ENCODE measurements at regions not wholly inside any gene's neighbourhood (a gene's known extent, or its start where the extent isn't known, plus 50 kb on each side); places are given as distances from the start of the nearest gene placed in this dataset.

GRCh38 chr18:51724790-51725721, 527.6 kb upstream of the MEX3C start:
- DNase-seq (ENCODE audit: low spot score): no peak

DNA sequence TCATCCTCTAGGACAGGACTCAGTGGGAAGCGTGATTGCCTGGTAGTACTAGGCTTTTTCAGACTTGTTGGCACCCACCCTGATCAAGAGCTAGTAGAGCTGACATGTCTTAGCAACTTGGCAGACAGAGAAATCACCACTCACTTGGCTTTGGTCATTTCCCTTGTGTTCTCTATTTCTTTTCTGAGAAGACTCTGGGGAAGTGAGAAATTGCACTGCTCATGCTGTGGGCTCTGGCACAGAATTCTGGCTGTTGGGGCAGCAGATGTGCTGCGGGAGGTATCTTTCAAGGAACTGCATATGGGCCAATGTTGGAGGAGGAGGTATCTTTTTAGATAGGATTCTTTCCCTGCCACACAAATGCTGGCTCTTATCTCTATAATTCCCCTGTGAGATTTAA, 529.1 kb upstream of the MEX3C start:
- DNase-seq (ENCODE audit: low spot score): no peak

DNA sequence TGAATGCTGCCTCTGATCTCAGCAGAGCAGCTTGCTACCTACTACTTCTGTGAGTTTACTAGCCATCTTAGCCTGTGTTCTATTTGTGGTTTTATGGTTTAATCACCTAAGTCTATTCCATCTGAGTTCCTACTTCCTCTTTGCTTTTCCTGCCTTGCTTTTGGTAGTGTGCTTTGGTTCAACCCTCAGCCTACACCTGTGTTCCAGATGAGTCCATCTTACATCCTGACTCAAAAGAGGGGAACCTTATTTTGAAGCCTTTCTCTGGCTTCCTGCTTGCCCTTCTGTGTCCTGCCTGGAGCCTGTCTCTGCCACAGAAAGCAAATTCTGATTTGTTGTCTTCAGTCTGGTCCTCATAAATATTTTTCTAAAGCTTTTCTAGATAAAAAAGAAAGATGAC, 530.3 kb upstream of the MEX3C start:
- DNase-seq (ENCODE audit: low spot score): no peak

GRCh38 chr18:51731070-51731469, 533.6 kb upstream of the MEX3C start:
- DNase-seq (ENCODE audit: low spot score): no peak

DNA sequence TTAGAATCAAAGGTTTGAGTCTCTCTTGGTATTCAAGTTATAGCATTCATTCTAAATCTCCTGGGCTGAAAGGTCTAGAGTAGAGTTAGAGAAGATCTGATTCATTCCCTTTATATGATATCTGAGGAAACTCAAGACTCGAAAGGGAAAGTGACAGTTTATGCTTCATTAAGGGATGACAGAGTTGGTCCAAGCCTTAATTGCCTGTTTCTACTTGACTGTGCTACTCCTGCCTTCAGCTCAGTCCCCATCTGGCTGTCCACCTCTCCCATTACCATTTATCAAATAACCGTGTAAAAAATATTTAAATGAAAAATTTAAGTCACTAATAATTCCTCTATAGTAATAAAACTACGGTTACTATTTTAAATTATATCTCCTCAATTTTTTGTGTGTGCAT, 537.1 kb upstream of the MEX3C start:
- DNase-seq (ENCODE audit: low spot score): no peak

DNA sequence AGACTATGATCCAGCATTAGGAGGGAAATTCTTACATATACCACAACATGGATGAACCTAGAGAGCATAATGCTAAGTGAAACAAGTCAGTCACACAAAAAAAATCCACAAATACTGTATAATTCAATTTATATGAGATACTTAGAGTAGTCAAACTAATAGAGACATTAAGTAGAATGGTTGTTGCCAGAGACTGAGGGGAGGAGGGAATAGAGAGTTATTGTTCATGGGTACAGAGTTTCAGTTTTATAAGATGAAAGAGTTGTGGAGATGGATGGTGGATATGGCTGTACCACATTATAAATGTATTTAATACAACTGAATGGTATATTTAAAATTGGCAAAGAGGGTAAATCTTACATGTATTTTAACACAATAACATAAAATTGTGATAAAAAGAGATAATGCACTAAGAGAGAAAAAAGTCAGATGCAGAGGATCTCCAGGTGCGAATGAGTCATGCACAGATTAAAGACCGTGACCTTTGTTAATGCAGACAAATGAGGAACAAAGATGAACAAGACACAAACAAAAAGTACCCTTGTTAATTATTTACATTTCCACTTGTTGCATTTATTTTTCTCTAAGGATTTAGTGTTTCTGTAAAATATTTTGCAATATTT, 541.7 kb upstream of the MEX3C start:
- no peak for DNase-seq (ENCODE audit: low spot score)

GRCh38 chr18:51751901-51752300, 554.4 kb upstream of the MEX3C start:
- no peak for DNase-seq (ENCODE audit: low spot score)

DNA sequence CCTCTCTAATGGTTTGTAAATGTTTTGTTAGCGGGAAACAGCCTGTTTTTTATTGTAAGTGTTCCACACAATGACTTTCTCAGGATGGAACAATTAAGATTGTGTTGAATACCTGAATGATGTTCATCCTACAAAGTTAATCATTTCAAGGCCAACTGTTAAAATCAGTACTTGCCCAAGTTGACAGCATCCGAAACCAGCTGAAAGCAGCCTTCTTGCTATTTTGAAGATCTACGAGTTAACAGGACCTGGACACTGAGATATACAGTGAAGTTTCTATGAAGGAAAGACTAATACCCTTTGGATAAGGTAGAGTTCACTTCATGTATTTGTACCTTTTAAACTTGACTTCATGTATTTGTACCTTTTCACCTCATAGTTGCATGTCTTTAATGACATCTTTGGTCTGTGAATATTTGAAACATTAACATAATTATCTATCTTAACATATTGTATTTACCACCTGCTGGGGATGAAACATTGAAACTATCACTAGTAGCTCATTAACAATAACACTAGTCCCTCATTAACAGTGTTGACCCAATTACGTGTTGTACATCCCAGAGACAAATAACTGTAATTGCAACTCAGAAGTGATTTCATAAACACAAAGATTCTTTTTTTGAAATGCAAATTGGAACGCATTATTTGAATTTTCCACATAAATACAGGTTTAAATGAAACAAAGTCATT, 556.0 kb upstream of the MEX3C start:
- no peak for DNase-seq (ENCODE audit: low spot score)

DNA sequence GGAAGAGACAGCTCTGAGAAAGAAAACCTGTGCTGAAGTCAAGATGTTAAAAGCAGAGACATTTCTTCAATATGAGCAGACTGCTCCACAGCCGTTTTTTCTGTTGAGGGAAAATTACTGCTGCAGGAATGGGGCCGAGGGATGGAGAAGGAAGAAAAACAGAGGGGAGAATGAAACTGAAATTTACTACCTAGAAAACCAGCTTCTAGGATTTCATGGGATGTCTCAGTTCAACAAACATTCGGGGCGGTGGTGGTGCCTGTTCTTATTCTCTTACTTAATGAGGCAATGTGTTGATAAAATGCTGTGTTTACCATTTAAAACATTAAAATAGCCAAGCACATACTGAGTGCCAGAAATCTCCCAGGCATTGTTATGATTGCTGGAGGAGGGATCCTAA, 557.1 kb upstream of the MEX3C start:
- DNase-seq (ENCODE audit: low spot score): no peak

- no peak for DNase-seq (ENCODE audit: low spot score)
These were observed 559.9 kb upstream of the MEX3C start for GRCh38 chr18:51757255-51757924.

DNA sequence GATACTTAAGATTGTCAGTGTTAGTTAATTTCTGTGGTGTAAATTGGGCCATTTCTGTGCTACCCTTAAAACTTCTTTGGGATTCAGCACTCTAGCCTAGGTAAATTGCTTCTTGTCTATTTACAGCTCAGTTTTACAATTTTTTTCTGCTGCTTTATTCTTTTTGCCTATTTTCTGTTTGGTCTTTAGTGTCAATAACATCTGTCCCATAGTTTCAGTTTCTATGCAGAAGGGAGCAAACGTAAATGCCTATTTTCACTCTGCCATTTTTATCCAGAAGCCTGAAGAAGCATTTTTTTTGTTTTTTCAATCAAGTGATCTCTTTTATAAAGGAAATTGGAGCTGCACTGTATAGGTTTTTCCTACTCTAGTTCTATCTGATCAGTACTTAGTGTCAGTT, 564.9 kb upstream of the MEX3C start:
- DNase-seq (ENCODE audit: low spot score): no peak

- DNase-seq (ENCODE audit: low spot score): no peak
These were observed 568.3 kb upstream of the MEX3C start for GRCh38 chr18:51765606-51766360.

DNA sequence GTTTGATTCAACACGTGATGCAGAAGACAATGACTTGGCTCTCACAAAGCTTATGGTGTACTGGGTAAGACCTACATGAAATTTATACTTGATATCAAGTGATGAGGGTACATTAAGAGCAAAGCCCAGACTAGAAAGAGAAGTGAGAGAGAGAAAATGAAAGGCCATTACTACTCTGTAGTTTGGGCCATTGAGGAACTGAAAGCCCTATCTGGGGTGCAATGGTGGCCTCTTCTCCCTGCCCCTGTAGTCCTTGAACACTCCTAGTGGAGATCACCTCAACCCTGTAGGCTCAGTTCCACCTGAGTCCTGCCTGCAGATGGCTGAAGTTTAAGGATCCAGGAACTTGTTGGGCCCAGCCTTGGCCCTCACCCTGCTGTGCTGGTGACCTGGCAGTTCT, 569.8 kb upstream of the MEX3C start:
- DNase-seq (ENCODE audit: low spot score): no peak

GRCh38 chr18:51778115-51778514, 561.9 kb upstream of the DCC start:
- no peak for DNase-seq (ENCODE audit: low spot score)

GRCh38 chr18:51789871-51790270, 550.1 kb upstream of the DCC start:
- DNase-seq (ENCODE audit: low spot score): no peak

GRCh38 chr18:51801514-51801913, 538.5 kb upstream of the DCC start:
- DNase-seq (ENCODE audit: low spot score): no peak

GRCh38 chr18:51802569-51803428, 537.2 kb upstream of the DCC start:
- no peak for DNase-seq (ENCODE audit: low spot score)

GRCh38 chr18:51807336-51807735, 532.7 kb upstream of the DCC start:
- DNase-seq (ENCODE audit: low spot score): no peak

DNA sequence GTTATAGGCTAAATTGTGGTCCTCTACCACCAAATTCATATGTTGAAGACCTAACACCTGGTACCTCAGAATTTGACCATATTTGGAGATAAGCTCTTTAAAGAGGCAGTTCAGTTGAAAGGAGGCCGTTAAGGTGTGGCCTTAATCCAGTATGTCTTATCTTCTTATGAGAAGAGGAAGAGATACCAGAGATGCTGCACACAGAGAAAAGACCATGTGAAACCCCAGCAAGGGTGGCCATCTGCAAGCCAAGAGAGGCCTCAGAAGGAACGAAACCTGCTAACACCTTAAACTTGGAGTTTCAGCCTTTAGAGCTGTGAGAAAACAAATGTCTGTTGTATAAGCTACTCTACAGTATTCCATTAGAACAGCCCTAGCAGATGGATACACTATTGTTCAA, 528.1 kb upstream of the DCC start:
- no peak for DNase-seq (ENCODE audit: low spot score)

GRCh38 chr18:51813740-51814139, 526.3 kb upstream of the DCC start:
- no peak for DNase-seq (ENCODE audit: low spot score)

DNA sequence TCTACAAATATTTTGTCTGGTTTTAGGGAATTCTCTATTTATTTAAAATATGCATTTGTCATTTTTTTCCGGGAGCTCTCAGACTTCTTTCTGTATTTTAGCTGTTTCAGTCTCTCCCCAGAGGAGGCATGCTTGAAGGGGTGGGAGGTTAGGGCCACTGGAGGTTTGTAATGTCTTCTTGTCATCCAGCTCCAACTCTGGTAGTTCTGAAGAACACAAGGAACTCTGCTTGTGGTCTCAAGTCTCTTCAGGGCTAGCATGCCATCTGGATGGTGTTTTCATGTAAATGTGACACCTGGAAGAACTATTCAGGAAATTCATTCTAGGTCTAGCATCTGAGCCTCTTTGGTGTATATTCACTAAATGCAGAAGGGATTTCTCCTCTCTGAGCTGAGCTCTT, 518.4 kb upstream of the DCC start:
- DNase-seq (ENCODE audit: low spot score): no peak

All from CD4-positive, alpha-beta T cell treated with Interleukin-2 at 100 ng/mL for 4 hours (primary cell).